ENCODE measurements at regions not wholly inside any gene's neighbourhood (a gene's known extent, or its start where the extent isn't known, plus 50 kb on each side); places are given as distances from the start of the nearest gene placed in this dataset.

DNA sequence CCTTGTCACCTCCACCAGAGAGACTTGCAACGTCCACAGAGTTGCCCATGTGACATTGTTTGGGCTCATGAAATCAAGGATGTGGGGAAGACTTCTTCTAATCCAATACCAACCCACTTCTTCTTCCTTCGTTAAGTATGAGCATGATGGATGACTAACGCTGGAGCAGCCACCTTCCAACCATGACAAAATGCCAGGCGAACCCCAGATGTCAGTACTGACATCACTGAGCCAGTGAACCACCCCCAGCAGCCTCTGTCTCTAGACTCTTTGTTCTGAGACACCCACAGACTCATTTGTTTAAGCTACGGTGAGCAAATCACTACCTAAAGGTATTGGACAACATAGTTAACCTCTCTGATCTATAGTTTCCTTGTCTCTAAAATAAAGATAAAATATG is 123.7 kb downstream of the GRIN2B start:
- H3K27me3 ChIP-seq (ENCODE audit: insufficient read depth), result peaks cover 5% of the 10 kb centered on the region; the same call in 1 of the 2 replicates
- no peak overlapping the region for H3K9ac ChIP-seq
- no peaks in the 10 kb centered on the region for H3K79me2 ChIP-seq (ENCODE audit: insufficient read depth)
- CTCF ChIA-PET, result interaction anchor here (0.7 kb wide), 1 partner anchor 251 kb away, joined by 3 read pairs; no protein-coding TSS in a partner anchor
- no peak overlapping the region for H3K4me3 ChIP-seq (ENCODE audit: low read depth in 2 of 2, low read length in 1 of 2)
- H3K36me3 ChIP-seq (replicated peaks in 1 of 2; ENCODE audit: control insufficient read depth in 1 of 2, insufficient read depth in 2 of 2, low read length in 1 of 2), result no peaks in the 10 kb centered on the region
- POLR2A ChIA-PET, result no interaction called here
- no peaks in the 10 kb centered on the region for H3K9me2 ChIP-seq
- no peak overlapping the region for H3K27ac ChIP-seq (ENCODE audit: low read depth in 2 of 2, low read length in 1 of 2)
- no peaks in the 10 kb centered on the region for H3F3A ChIP-seq (replicated peaks; ENCODE audit: insufficient read depth)
- H3K4me2 ChIP-seq, result no peak overlapping the region
- TF ChIP-seq SMC3 (IDR thresholded peaks at IDR 0.05; ENCODE audit: low read depth, low read length) (no peak), FOXM1 (IDR thresholded peaks at IDR 0.05; ENCODE audit: low read depth) (no peak), YY1 (IDR thresholded peaks at IDR 0.05; ENCODE audit: low read depth) (no peak), POLR2AphosphoS5 (IDR thresholded peaks at IDR 0.05; ENCODE audit: low read depth, low read length) (no peak), TEAD4 (IDR thresholded peaks at IDR 0.05; ENCODE audit: borderline replicate concordance, insufficient read depth) (no peak)
- no peak overlapping the region for H2AFZ ChIP-seq (ENCODE audit: low read depth)
- no peaks in the 10 kb centered on the region for H4K20me1 ChIP-seq (ENCODE audit: insufficient read depth)
- no peak for DNase-seq
- WGBS (ENCODE audit: low lambda C conversion rate), result 7% methylated on average over 5 of the region's 5 CpGs
- H3K4me1 ChIP-seq (ENCODE audit: control insufficient read depth in 1 of 2, insufficient read depth in 2 of 2, low read depth in 1 of 2, low read length in 1 of 2), result no peaks in the 10 kb centered on the region
- no peaks in the 10 kb centered on the region for H3K9me3 ChIP-seq

DNA sequence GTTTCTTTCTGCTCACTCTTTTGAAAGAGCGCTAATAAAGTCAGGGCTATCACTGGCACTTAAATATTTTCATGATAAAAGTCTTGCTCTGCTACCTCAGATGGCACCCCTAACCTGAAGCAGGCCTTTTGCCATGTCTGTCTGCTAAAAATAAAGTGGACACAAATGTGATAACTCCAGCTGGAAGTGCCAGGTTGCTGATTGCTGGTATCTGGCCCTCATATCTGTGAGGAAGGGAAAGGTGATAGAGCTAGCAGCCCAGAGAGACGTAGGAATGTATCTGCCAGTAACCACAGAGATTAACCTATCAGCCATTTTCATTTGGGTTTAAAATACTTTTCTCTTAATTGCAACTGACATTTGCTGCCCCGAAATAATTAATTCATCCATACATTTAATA is 127.9 kb downstream of the GRIN2B start:
- no peak overlapping the region for H3K4me2 ChIP-seq
- H3K9me3 ChIP-seq, result no peaks in the 10 kb centered on the region
- no peaks in the 10 kb centered on the region for H3F3A ChIP-seq (replicated peaks; ENCODE audit: insufficient read depth)
- no peaks in the 10 kb centered on the region for H3K9me2 ChIP-seq
- H3K27ac ChIP-seq (ENCODE audit: low read depth in 2 of 2, low read length in 1 of 2), result no peak overlapping the region
- no peak for TF ChIP-seq CHD2 (IDR thresholded peaks at IDR 0.05; ENCODE audit: low read length, partially characterized antibody)
- TF ChIP-seq FOSL2 (IDR thresholded peaks at IDR 0.05; ENCODE audit: borderline replicate concordance, low read depth), result no peak
- TF ChIP-seq ELF1 (IDR thresholded peaks at IDR 0.05), result no peak
- TF ChIP-seq EP300 (IDR thresholded peaks at IDR 0.05; ENCODE audit: borderline replicate concordance in 1 of 2, low read depth in 1 of 2, low read length in 1 of 2), result no peak
- TF ChIP-seq GABPA (IDR thresholded peaks at IDR 0.05; ENCODE audit: low read depth), result no peak
- TF ChIP-seq SIN3A (IDR thresholded peaks at IDR 0.05; ENCODE audit: borderline replicate concordance, low read depth, low read length), result no peak
- TF ChIP-seq, protein P1, sequence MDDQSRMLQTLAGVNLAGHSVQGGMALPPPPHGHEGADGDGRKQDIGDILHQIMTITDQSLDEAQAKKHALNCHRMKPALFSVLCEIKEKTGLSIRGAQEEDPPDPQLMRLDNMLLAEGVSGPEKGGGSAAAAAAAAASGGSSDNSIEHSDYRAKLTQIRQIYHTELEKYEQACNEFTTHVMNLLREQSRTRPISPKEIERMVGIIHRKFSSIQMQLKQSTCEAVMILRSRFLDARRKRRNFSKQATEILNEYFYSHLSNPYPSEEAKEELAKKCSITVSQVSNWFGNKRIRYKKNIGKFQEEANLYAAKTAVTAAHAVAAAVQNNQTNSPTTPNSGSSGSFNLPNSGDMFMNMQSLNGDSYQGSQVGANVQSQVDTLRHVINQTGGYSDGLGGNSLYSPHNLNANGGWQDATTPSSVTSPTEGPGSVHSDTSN (IDR thresholded peaks at IDR 0.05), result no peak
- no peak for TF ChIP-seq MXI1 (IDR thresholded peaks at IDR 0.05; ENCODE audit: low read depth, low read length)
- TF ChIP-seq EZH2phosphoT487 (IDR thresholded peaks at IDR 0.05; ENCODE audit: borderline replicate concordance, low read depth), result no peak
- TF ChIP-seq RFX5 (IDR thresholded peaks at IDR 0.05; ENCODE audit: low read length), result no peak
- no peak for TF ChIP-seq TCF12 (IDR thresholded peaks at IDR 0.05)
- TF ChIP-seq NRF1 (IDR thresholded peaks at IDR 0.05; ENCODE audit: low read depth, low read length), result no peak
- H4K20me1 ChIP-seq (ENCODE audit: insufficient read depth), result no peaks in the 10 kb centered on the region
- no peaks in the 10 kb centered on the region for H3K79me2 ChIP-seq (ENCODE audit: insufficient read depth)
- H3K27me3 ChIP-seq (ENCODE audit: insufficient read depth), result 0 out of 2 replicates have a peak, but pooled peaks cover 7% of the 10 kb centered on the region
- H3K36me3 ChIP-seq (replicated peaks in 1 of 2; ENCODE audit: control insufficient read depth in 1 of 2, insufficient read depth in 2 of 2, low read length in 1 of 2), result no peaks in the 10 kb centered on the region
- WGBS (ENCODE audit: low lambda C conversion rate), result 16% methylated on average over 3 of the region's 3 CpGs
- CTCF ChIA-PET, result interaction anchor here (1.3 kb wide), 1 partner anchor 11 kb away, joined by 9 read pairs; no protein-coding TSS in a partner anchor
- no peaks in the 10 kb centered on the region for H3K4me1 ChIP-seq (ENCODE audit: control insufficient read depth in 1 of 2, insufficient read depth in 2 of 2, low read depth in 1 of 2, low read length in 1 of 2)
- no peak for DNase-seq
- no peak overlapping the region for H3K9ac ChIP-seq
- H3K4me3 ChIP-seq (ENCODE audit: low read depth in 2 of 2, low read length in 1 of 2), result no peak overlapping the region
- POLR2A ChIA-PET, result no interaction called here
- no peak overlapping the region for H2AFZ ChIP-seq (ENCODE audit: low read depth)

Data from SK-N-SH (cell line).